ENCODE measurements at regions not wholly inside any gene's neighbourhood (a gene's known extent, or its start where the extent isn't known, plus 50 kb on each side); places are given as distances from the start of the nearest gene placed in this dataset.
"Not testable (repeated sequence)": the region's sequence is repeated elsewhere in the genome, so short reads cannot be mapped to it uniquely, and the experiment has no call there.

DNA sequence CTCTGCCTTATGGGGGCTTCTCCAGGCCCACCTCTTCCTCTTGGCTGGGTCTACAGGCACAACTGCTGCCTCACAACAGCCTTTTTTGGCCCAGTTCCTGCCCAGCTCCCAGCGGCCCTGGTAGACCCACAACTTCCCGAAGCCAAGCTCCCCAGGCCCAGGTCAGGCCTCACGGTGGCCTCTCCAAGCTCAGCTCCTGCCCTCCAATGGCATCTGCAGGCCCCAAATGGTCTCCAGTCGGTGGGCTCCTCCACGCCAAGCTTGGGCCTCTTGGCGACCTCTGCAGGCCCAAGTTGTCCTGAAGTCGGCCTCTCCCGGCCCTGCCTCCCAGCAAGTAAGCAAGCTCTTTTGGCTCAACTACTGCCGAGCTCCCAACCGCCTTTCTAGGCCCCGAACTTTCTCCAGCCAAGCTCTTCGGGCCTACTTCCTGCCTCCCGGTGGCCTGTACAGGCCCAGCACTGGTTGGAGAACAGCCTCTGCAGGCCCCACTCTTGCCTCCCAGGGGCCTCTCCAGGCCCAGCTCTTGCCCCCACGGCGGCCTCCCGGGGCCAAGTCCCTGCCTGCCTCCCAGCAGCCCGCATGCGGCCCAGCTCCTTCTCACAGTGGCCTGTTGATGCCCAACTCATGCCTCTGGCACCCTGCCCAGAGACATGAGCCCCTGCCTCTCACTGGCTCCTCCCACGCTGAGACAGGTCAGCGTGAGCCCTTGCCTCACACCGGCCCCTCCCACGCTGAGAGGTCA lies 354.6 kb downstream of the ZNF37A start:
- H2AFZ ChIP-seq (ENCODE audit: low read length); H3K4me3 ChIP-seq (replicated peaks in 1 of 3; ENCODE audit: insufficient read depth in 1 of 3, low read depth in 2 of 3, low read length in 3 of 3); H3K9ac ChIP-seq (ENCODE audit: insufficient read depth, low read depth, low read length); H3K27me3 ChIP-seq (ENCODE audit: control insufficient read depth in 1 of 2, insufficient read depth in 2 of 2, low read length in 2 of 2); FAIRE-seq; POLR2A ChIA-PET; H3K27ac ChIP-seq (ENCODE audit: extremely low read length, insufficient read depth, low read length); H3K9me3 ChIP-seq (ENCODE audit: low read length); H3K4me1 ChIP-seq (ENCODE audit: insufficient read depth, low read length); in situ Hi-C loops (cut with HindIII; ENCODE audit: extremely low pct_ligation_motif_present, low pct_unique_long_range_greater_than_20kb); H4K20me1 ChIP-seq (ENCODE audit: insufficient read depth, low read length); H3K79me2 ChIP-seq (ENCODE audit: insufficient read depth, low read length); H3K4me2 ChIP-seq (ENCODE audit: low read depth, low read length); H3K36me3 ChIP-seq (replicated peaks in 1 of 2; ENCODE audit: control insufficient read depth in 1 of 2, insufficient read depth in 2 of 2, low read length in 2 of 2); intact Hi-C loops (cut with micrococcal nuclease; ENCODE audit: unreplicated experiment); BruUV-seq (replicated peaks); ATAC-seq; CTCF ChIA-PET (ENCODE audit: low intra/inter-chr PET ratio, low total read pairs): not testable (repeated sequence)
- 89% methylated on average over 18 of the region's 22 CpGs for WGBS (ENCODE audit: low lambda C conversion rate)
- peak; percentile 14 for DNase-seq (ENCODE audit: low spot score)
- TF ChIP-seq ZNF687 (CRISPR knock-in tag; IDR thresholded peaks at IDR 0.05): peak; percentile 41; the same call in 1 of the 2 replicates

DNA sequence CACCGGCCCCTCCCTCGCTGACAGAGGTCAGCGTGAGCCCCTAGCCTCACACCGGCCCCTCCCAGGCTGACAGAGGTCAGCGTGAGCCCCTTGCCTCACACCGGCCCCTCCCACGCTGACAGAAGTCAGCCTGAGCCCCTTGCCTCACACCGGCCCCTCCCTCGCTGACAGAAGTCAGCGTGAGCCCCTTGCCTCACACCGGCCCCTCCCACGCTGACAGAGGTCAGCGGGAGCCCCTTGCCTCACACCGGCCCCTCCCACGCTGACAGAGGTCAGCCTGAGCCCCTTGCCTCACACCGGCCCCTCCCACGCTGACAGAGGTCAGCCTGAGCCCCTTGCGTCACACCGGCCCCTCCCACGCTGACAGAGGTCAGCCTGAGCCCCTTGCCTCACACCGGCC lies 355.5 kb downstream of the ZNF37A start:
- in situ Hi-C loops (cut with HindIII; ENCODE audit: extremely low pct_ligation_motif_present, low pct_unique_long_range_greater_than_20kb); H4K20me1 ChIP-seq (ENCODE audit: insufficient read depth, low read length); DNase-seq (ENCODE audit: low spot score); H3K9ac ChIP-seq (ENCODE audit: insufficient read depth, low read depth, low read length); CTCF ChIA-PET (ENCODE audit: low intra/inter-chr PET ratio, low total read pairs); H3K27ac ChIP-seq (ENCODE audit: extremely low read length, insufficient read depth, low read length); H3K4me1 ChIP-seq (ENCODE audit: insufficient read depth, low read length); H3K36me3 ChIP-seq (replicated peaks in 1 of 2; ENCODE audit: control insufficient read depth in 1 of 2, insufficient read depth in 2 of 2, low read length in 2 of 2); H3K4me2 ChIP-seq (ENCODE audit: low read depth, low read length); FAIRE-seq; H3K9me3 ChIP-seq (ENCODE audit: low read length); BruUV-seq (replicated peaks); H3K79me2 ChIP-seq (ENCODE audit: insufficient read depth, low read length); H3K27me3 ChIP-seq (ENCODE audit: control insufficient read depth in 1 of 2, insufficient read depth in 2 of 2, low read length in 2 of 2); intact Hi-C loops (cut with micrococcal nuclease; ENCODE audit: unreplicated experiment); H3K4me3 ChIP-seq (replicated peaks in 1 of 3; ENCODE audit: insufficient read depth in 1 of 3, low read depth in 2 of 3, low read length in 3 of 3); H2AFZ ChIP-seq (ENCODE audit: low read length); ATAC-seq; POLR2A ChIA-PET: not testable (repeated sequence)
- peak; percentile 61; the same call in 1 of the 2 replicates for TF ChIP-seq NR2C2 (CRISPR knock-in tag; IDR thresholded peaks at IDR 0.05; ENCODE audit: borderline replicate concordance)
- TF ChIP-seq PATZ1 (CRISPR knock-in tag; IDR thresholded peaks at IDR 0.05): peak; percentile 22; the same call in 1 of the 2 replicates
- TF ChIP-seq NR2F1 (CRISPR knock-in tag; IDR thresholded peaks at IDR 0.05): peak in 1 of 2 experiments; percentile 17; a peak in 1 of 4 replicates
- TF ChIP-seq ZNF18 (CRISPR knock-in tag; IDR thresholded peaks at IDR 0.05; ENCODE audit: insufficient replicate concordance): peak; percentile 97
- WGBS (ENCODE audit: low lambda C conversion rate): 96% methylated on average over 13 of the region's 21 CpGs

Measured in HepG2 (cell line).